ENCODE measurements at regions not wholly inside any gene's neighbourhood (a gene's known extent, or its start where the extent isn't known, plus 50 kb on each side); places are given as distances from the start of the nearest gene placed in this dataset.
A peak's percentile ranks its signal among the peaks of the same experiment; 100 is the strongest.

- Histone ChIP-seq H3K27me3 (ENCODE audit: control insufficient read depth, insufficient read depth, low read length) (no peaks in the 10 kb centered on the region), H3K36me3 (ENCODE audit: control insufficient read depth, insufficient read depth, low read length) (no peaks in the 10 kb centered on the region), H3K4me3 (ENCODE audit: low read depth, low read length) (no peak overlapping the region)
- no peak for TF ChIP-seq CTCF (IDR thresholded peaks at IDR 0.05; ENCODE audit: insufficient read depth, low read length, severe bottlenecking)
- FAIRE-seq, result no peak
- peak; percentile 38 for DNase-seq (ENCODE audit: low read depth)
Measured at GRCh38 chr20:52864916-52865605, 107.1 kb upstream of the TSHZ2 start.

DNA sequence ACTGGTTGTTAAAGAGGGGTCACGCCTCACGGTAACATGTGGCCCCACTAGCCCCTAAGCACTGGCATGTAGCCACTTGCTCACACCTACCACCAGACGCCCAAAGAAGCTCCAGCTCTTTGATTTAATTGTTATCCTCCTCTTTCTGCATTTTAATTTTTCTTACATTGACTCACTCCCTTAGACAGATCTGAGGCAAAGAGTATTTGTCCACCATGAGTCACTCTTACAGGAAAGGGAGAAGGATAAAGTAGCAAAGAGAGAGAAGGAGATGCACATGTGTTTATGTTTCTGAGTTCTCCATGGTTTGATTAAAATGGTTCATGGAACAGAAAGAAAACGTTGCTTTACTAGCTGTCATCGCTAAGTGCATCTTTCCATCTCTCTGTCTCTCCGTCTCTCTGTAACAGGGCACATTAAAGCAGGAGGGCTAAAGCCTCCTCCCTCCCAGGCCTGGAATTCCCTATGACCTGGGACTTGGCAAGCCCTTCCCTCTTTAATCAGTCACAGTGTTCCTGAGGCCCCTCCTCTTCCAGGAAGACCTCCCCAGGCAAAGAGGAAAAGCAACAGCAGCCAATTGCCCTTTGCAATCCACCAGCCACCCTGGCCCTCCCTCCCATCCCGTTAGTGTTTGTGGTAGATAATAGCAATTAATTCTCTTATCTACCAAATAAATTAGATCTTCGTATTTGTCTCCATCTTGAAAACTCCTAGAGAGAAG is 112.8 kb upstream of the TSHZ2 start:
- TF ChIP-seq CTCF (IDR thresholded peaks at IDR 0.05; ENCODE audit: insufficient read depth, low read length, severe bottlenecking), result no peak
- peak; percentile 86 for DNase-seq (ENCODE audit: low read depth)
- no peak overlapping the region for H3K4me3 ChIP-seq (ENCODE audit: low read depth, low read length)
- H3K36me3 ChIP-seq (ENCODE audit: control insufficient read depth, insufficient read depth, low read length), result no peaks in the 10 kb centered on the region
- H3K27me3 ChIP-seq (ENCODE audit: control insufficient read depth, insufficient read depth, low read length), result no peaks in the 10 kb centered on the region
- FAIRE-seq, result no peak

DNA sequence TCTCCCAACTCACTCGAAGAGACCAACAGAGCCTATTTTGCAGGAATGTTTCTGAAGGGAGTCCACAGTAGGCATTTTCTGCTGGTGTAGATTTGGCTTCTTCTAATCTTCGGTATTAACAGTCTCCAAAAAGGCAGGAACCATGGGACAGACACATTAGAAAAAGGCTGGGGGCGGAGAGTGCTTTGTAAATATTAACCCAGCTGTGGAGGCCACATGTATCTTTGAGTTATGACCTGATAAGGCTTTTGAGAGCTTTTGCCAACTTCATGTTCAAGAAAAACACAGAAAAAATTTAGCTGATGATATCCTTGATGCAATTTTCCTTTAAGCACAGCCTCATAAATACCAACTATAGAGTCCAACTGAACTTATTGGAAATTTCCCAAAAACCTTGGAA is 119.4 kb upstream of the TSHZ2 start:
- Histone ChIP-seq H3K27me3 (ENCODE audit: control insufficient read depth, insufficient read depth, low read length) (no peaks in the 10 kb centered on the region), H3K36me3 (ENCODE audit: control insufficient read depth, insufficient read depth, low read length) (no peaks in the 10 kb centered on the region), H3K4me3 (ENCODE audit: low read depth, low read length) (no peak overlapping the region)
- no peak for DNase-seq (ENCODE audit: low read depth)
- FAIRE-seq, result no peak
- TF ChIP-seq CTCF (IDR thresholded peaks at IDR 0.05; ENCODE audit: insufficient read depth, low read length, severe bottlenecking), result no peak

- Histone ChIP-seq H3K36me3 (ENCODE audit: control insufficient read depth, insufficient read depth, low read length) (no peaks in the 10 kb centered on the region), H3K4me3 (ENCODE audit: low read depth, low read length) (no peak overlapping the region), H3K27me3 (ENCODE audit: control insufficient read depth, insufficient read depth, low read length) (no peaks in the 10 kb centered on the region)
- DNase-seq (ENCODE audit: low read depth) (peak; percentile 68), FAIRE-seq (no peak)
- no peak for TF ChIP-seq CTCF (IDR thresholded peaks at IDR 0.05; ENCODE audit: insufficient read depth, low read length, severe bottlenecking)
Measured at GRCh38 chr20:52847731-52848359, 124.3 kb upstream of the TSHZ2 start.

- FAIRE-seq, result peak; percentile 99
- Histone ChIP-seq H3K4me3 (ENCODE audit: low read depth, low read length) (no peak overlapping the region), H3K27me3 (ENCODE audit: control insufficient read depth, insufficient read depth, low read length) (no peaks in the 10 kb centered on the region), H3K36me3 (ENCODE audit: control insufficient read depth, insufficient read depth, low read length) (no peaks in the 10 kb centered on the region)
- TF ChIP-seq CTCF (IDR thresholded peaks at IDR 0.05; ENCODE audit: insufficient read depth, low read length, severe bottlenecking), result no peak
- peak; percentile 98 for DNase-seq (ENCODE audit: low read depth)
Measured at GRCh38 chr20:52847029-52847660, 125.0 kb upstream of the TSHZ2 start.

Measured in bronchial epithelial cell (primary cell).